ENCODE measurements at regions not wholly inside any gene's neighbourhood (a gene's known extent, or its start where the extent isn't known, plus 50 kb on each side); places are given as distances from the start of the nearest gene placed in this dataset.

DNA sequence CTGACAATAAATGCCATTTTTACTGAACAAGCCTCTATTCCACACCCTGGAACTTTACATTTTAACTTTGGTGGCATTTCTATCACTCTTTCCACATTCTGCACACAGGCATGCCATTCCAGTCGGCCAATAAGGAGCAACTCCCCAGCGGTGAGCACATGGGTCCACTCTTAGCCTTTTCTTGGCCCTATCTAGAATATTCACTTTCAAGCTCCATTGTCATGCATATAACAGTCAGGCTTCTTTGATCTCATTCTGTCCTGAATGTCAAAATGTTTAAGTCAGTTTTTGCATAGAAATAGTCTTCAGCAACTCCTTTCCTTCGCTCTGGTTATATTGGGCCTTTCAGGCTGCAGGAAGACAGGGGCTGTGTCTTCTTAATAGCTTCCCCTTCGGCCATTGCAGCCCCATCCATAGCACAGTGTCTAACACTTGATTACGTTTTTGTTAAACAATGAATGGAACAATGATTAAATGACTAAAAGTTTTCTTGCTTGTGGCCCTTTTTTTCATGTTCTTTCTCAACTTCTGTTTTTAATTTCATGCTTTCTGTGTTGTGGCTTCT, 427.3 kb downstream of the MFSD1 start:
- H3K9me2 ChIP-seq (replicated peaks; ENCODE audit: control insufficient read depth, low read length) = no peaks in the 10 kb centered on the region
- no peaks in the 10 kb centered on the region for H4K20me1 ChIP-seq (ENCODE audit: control insufficient read depth, insufficient read depth, low read depth, low read length)
- no peaks in the 10 kb centered on the region for H3K79me2 ChIP-seq (ENCODE audit: control insufficient read depth, low read length)
- no peak overlapping the region for H3K4me3 ChIP-seq (ENCODE audit: low read length)
- no peaks in the 10 kb centered on the region for H3K4me1 ChIP-seq (ENCODE audit: control insufficient read depth, low read length)
- no peaks in the 10 kb centered on the region for H3K36me3 ChIP-seq (ENCODE audit: control insufficient read depth, low read length)
- TF ChIP-seq, protein P1, sequence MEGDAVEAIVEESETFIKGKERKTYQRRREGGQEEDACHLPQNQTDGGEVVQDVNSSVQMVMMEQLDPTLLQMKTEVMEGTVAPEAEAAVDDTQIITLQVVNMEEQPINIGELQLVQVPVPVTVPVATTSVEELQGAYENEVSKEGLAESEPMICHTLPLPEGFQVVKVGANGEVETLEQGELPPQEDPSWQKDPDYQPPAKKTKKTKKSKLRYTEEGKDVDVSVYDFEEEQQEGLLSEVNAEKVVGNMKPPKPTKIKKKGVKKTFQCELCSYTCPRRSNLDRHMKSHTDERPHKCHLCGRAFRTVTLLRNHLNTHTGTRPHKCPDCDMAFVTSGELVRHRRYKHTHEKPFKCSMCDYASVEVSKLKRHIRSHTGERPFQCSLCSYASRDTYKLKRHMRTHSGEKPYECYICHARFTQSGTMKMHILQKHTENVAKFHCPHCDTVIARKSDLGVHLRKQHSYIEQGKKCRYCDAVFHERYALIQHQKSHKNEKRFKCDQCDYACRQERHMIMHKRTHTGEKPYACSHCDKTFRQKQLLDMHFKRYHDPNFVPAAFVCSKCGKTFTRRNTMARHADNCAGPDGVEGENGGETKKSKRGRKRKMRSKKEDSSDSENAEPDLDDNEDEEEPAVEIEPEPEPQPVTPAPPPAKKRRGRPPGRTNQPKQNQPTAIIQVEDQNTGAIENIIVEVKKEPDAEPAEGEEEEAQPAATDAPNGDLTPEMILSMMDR (IDR thresholded peaks at IDR 0.05; ENCODE audit: low read depth, low read length, poor library complexity, severe bottlenecking) = no peak
- TF ChIP-seq EZH2phosphoT487 (IDR thresholded peaks at IDR 0.05; ENCODE audit: borderline replicate concordance, low read length) = no peak
- no peak overlapping the region for H3K27ac ChIP-seq (ENCODE audit: low read depth, low read length)
- H3F3A ChIP-seq (ENCODE audit: control insufficient read depth, insufficient read depth) = no peaks in the 10 kb centered on the region
- H3K27me3 ChIP-seq (ENCODE audit: control insufficient read depth, low read length) = no peaks in the 10 kb centered on the region
- no peak overlapping the region for H3K4me2 ChIP-seq (ENCODE audit: low read length)
- no peaks in the 10 kb centered on the region for H3K9me3 ChIP-seq (ENCODE audit: control insufficient read depth, insufficient read depth, low read length)

DNA sequence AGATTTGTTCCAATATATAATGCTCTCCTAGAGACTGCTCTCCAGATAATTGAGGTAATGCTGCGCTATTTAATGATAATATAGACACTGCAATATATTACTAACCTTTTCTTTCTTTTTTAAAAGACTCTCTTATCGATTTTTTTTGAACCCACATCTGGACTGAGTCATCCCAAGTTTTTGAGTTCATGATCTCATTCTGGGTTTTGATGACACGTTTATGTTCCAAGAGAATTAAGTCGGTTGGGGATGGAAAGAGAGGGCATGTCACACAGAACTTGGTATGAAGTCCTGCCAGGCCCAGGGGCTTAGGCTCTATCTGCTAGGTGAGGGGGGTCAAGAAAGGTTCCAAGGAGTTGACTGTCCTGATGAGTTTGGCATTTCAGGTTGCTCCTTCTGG, 431.1 kb downstream of the MFSD1 start:
- no peaks in the 10 kb centered on the region for H3K79me2 ChIP-seq (ENCODE audit: control insufficient read depth, low read length)
- H3K4me2 ChIP-seq (ENCODE audit: low read length) = no peak overlapping the region
- no peaks in the 10 kb centered on the region for H3K4me1 ChIP-seq (ENCODE audit: control insufficient read depth, low read length)
- H3K27me3 ChIP-seq (ENCODE audit: control insufficient read depth, low read length) = no peaks in the 10 kb centered on the region; the same call in 1 of the 2 replicates
- no peaks in the 10 kb centered on the region for H4K20me1 ChIP-seq (ENCODE audit: control insufficient read depth, insufficient read depth, low read depth, low read length)
- H3K9me2 ChIP-seq (replicated peaks; ENCODE audit: control insufficient read depth, low read length) = no peaks in the 10 kb centered on the region
- H3K36me3 ChIP-seq (ENCODE audit: control insufficient read depth, low read length) = no peaks in the 10 kb centered on the region
- no peaks in the 10 kb centered on the region for H3K9me3 ChIP-seq (ENCODE audit: control insufficient read depth, insufficient read depth, low read length)
- H3K27ac ChIP-seq (ENCODE audit: low read depth, low read length) = no peak overlapping the region
- no peak overlapping the region for H3K4me3 ChIP-seq (ENCODE audit: low read length)
- no peaks in the 10 kb centered on the region for H3F3A ChIP-seq (ENCODE audit: control insufficient read depth, insufficient read depth)
- TF ChIP-seq, protein P1 (IDR thresholded peaks at IDR 0.05; ENCODE audit: low read depth, low read length, poor library complexity, severe bottlenecking) = no peak
- TF ChIP-seq EZH2phosphoT487 (IDR thresholded peaks at IDR 0.05; ENCODE audit: borderline replicate concordance, low read length) = no peak

DNA sequence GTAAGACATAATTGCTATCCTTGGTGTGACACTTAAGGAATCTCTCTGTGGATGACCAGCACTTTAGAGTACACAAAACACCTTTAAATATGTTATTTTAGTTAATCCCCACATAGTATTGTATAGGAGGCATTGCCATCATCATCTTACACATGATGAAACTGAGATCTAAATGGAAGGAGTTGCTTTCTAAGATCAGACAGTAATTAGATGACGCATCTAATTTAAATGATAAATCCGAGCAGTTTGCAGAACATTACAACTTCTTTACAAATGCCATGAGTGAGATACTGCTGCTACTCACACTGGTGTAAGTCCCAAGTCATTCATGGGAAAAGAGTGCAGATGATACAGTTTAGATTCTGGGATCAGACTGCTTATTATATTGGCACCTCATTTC, 431.9 kb downstream of the MFSD1 start:
- Histone ChIP-seq H3F3A (ENCODE audit: control insufficient read depth, insufficient read depth) (no peaks in the 10 kb centered on the region), H3K9me3 (ENCODE audit: control insufficient read depth, insufficient read depth, low read length) (no peaks in the 10 kb centered on the region), H3K36me3 (ENCODE audit: control insufficient read depth, low read length) (no peaks in the 10 kb centered on the region), H4K20me1 (ENCODE audit: control insufficient read depth, insufficient read depth, low read depth, low read length) (no peaks in the 10 kb centered on the region), H3K27ac (ENCODE audit: low read depth, low read length) (no peak overlapping the region), H3K27me3 (ENCODE audit: control insufficient read depth, low read length) (no peaks in the 10 kb centered on the region; the same call in 1 of the 2 replicates), H3K4me2 (ENCODE audit: low read length) (no peak overlapping the region), H3K4me3 (ENCODE audit: low read length) (no peak overlapping the region), H3K79me2 (ENCODE audit: control insufficient read depth, low read length) (no peaks in the 10 kb centered on the region), H3K4me1 (ENCODE audit: control insufficient read depth, low read length) (no peaks in the 10 kb centered on the region), H3K9me2 (replicated peaks; ENCODE audit: control insufficient read depth, low read length) (no peaks in the 10 kb centered on the region)
- no peak for TF ChIP-seq EZH2phosphoT487 (IDR thresholded peaks at IDR 0.05; ENCODE audit: borderline replicate concordance, low read length)
- TF ChIP-seq, protein P1 (IDR thresholded peaks at IDR 0.05; ENCODE audit: low read depth, low read length, poor library complexity, severe bottlenecking) = no peak

Measured in DOHH2 (cell line).